ENCODE measurements at regions not wholly inside any gene's neighbourhood (a gene's known extent, or its start where the extent isn't known, plus 50 kb on each side); places are given as distances from the start of the nearest gene placed in this dataset.
"Not testable (repeated sequence)": the region's sequence is repeated elsewhere in the genome, so short reads cannot be mapped to it uniquely, and the experiment has no call there.

DNA sequence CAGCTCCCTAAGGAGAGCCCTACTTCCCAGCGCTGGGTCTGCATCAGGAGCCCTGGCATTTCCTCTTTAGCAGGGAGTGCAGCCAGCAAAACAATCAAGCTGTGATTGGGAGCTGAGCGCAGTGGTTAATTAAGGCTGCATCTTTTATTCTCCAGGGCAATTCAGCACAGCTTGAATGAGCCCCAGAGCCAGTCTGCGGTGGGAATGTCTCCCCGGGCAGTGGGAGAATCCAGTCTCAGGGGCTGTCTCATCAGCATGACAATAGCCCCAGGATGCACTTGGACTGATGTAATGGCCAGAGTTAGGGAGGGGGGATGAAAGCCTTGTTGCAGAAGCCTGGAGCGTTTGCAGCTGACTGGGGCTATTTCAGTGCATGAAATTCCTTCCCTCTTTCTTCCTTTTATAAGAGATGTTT is 292.6 kb upstream of the SOX9 start:
- DNase-seq, result no peak

GRCh38 chr17:71830866-71831265 is 290.0 kb upstream of the SOX9 start:
- DNase-seq, result no peak

DNA sequence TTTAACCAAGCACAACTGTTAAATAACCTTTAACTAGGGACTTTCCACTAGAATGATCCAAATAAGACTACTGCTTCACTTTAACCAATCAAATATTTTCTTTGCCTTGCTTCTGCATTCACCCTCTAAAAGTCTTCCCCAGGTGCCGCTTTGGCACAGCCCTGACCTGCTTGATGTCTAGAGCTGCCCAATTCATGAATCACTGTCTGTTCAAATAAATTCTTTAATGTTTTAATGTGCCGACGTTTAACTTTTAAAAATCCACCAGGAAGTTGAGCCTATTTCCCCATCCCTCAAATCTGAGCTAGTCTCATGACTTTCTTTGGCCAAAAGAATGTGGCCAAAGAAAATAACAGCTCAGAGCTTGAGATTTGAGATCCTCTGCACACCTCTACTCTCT is 277.8 kb upstream of the SOX9 start:
- no peak for DNase-seq

GRCh38 chr17:71845337-71845736 is 275.5 kb upstream of the SOX9 start:
- DNase-seq, result no peak

- no peak for DNase-seq
Measured at GRCh38 chr17:71846561-71847110, 274.2 kb upstream of the SOX9 start.

DNA sequence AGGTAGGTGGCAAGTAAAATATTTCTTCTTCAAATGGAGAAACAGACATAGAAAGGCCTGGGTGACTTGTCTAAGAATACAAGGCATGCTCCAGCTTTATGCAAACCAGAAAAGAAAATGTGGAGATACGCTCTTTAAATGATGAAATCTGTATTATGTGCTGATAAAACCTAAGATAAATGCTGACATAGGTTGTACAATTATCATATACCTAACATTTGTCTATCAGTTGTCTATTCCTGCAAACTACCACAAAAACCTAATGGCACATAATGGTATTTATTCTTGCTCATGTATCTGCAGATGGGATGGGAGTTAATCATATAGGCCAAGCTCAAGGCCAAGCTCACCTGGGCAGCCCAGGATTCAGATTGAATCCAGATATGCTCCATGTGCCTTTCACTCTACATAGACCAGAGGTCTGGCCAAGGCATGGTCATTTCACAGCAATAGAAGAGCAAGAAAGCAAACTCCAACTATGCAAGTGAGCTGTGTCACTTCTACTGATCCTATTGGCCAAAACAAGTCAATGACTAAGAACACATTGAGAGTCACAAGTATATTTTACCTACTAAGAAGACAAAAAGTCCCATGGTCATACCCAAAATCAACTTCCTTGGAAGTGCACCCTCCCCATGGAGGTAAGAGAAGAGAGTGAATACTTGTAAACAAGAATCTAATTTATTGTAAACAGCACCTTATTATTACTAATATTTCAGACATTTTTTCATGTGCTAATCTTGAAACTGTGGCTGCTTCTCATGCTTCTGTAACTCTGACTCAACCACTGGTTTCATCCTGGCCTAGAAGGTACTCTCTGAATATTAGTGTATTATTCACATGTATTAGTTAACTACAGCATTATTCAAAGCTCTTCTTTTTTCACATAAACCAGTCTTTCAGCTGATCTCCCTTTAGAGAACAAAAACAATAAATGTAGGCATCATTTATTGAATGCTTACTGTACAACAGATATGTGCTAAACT is 270.7 kb upstream of the SOX9 start:
- DNase-seq, result no peak

- DNase-seq, result no peak
Measured at GRCh38 chr17:71850812-71851211, 270.0 kb upstream of the SOX9 start.

DNA sequence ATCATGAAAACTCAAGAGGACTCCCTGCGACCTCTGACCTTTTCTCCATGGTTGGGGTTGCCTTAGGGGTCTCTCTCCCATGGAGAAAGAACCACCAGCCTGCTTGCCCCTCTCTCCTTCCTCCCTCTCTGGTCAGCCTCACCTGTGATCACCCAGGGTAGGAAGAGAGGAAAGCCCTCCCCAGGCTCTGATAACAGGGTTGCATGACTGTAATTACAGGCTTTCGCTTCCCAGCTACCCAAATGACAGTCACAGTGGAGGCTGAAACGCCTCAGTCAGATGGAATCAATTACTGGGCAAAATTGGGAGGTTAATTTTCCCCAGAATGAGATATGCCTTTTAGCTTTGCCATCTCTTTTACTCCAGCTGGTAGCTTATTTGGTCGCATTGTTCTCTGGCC is 265.8 kb upstream of the SOX9 start:
- no peak for DNase-seq

GRCh38 chr17:71864755-71865154 is 256.1 kb upstream of the SOX9 start:
- no peak for DNase-seq

GRCh38 chr17:71866095-71866494 is 254.7 kb upstream of the SOX9 start:
- DNase-seq, result no peak

DNA sequence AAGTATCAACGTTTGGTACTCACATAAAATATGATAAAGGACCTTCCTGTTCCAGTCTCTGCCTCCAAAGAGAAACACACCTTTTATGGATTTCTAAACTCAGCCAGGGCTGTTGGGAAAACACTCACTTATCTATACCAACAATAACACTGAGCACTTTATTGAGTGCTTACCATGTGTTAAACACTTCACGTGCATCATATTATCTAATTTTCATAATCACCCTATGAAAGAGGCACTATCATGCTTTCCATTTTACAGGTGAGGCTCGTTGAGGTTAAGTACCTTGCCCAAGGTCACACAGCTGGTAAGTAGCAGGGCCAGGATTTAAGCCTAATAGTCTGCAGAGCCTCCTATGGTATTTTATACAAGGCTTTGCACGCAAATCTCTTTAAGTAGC is 251.5 kb upstream of the SOX9 start:
- DNase-seq, result no peak

DNA sequence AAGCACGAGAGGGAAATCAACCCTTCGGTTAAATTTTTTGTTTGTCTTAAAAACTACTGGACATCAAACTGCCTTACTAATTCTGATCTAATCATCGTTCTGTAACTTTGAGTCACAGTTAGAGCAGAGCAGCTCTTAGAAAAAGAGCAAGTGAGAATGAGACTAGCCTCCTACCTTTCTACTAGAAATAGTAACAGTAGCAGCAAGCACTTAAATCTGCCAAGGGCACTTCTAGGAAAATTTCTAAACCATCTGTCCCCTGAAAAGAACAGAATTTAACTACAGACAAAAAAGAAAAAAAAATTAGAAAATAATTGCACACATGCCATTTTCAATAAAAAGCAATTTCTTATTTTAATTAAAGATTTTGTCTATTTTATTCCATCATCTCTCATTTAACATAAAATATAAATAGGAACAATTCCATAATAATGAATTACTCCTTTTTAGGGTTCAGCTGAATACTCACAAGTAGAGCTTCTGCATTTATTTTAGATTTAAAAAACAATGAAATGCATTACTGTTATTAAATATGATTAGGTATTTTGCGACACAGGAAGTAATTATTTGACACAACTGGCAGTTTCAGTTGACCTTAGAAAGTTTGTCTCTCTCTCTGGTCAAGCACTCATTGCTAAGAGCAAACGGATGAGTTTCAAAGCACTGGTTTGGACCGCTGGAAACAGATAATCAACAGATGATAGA is 250.8 kb upstream of the SOX9 start:
- no peak for DNase-seq

GRCh38 chr17:71870546-71870862 is 250.3 kb upstream of the SOX9 start:
- no peak for DNase-seq

DNA sequence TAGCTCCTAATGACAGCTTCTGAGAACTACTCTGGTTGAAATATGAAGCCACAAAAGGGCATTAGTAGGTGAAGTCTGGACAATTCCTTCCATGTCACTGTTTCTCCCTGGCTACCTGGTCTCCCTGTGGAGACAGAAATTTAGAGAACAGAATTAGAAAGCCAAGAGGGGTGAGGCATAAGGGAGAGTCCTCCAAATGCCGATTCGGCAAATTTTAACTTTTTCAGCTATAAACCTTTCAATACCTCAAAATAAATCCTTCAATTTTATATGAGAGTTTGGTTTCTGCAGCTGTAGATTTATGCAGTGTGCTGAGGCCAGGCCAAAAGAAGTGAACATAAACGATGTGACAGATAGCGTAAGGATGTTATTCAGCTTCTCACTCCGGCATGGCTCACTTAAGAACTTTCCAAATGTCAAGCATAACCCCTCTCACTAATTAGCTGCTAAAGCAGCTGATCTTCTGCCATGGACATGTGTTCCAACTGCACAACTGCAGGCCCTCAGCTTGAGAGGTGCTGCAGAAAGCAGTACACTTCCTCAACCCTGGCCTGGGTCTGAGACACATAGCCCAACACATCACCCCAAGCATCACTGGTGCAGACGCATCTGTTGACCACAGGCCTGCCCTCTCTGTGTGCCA is 247.9 kb upstream of the SOX9 start:
- DNase-seq, result no peak

DNA sequence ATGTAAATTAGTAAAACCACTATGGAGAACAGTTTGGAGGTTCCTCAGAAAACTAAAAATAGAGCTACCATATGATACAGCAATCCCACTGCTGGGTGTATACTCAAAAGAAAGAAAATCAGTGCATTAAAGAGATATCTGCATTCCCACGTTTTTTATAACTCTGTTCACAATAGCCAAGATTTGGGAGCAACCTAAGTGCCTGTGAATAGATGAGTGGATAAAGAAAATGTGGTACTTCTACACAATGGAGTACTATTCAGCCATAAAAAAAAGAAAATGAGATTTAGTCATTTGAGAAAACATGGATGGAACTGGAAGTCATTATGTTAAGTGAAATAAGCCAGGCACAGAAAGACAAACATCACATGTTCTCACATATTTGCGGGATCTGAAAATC is 246.0 kb upstream of the SOX9 start:
- not testable (repeated sequence) for DNase-seq

- DNase-seq, result no peak
Measured at GRCh38 chr17:71878271-71878670, 242.5 kb upstream of the SOX9 start.

DNA sequence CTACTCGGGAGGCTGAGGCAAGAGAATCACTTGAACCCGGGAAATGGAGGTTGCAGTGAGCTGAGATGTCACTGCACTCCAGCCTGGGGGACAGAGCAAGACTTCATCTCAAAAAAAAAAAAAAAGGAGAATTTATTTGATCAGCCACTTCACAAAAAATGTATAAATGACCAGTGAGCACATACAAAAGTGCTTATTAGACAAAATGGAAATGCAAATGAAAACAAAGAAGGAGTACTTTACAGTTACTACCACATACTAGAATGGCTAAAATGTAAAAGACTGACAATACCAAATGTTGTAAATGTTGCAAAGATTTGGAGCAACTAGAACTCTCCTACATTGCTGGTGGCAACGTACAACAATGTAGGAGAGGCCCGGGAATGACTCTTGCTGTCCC is 241.8 kb upstream of the SOX9 start:
- DNase-seq, result no peak

DNA sequence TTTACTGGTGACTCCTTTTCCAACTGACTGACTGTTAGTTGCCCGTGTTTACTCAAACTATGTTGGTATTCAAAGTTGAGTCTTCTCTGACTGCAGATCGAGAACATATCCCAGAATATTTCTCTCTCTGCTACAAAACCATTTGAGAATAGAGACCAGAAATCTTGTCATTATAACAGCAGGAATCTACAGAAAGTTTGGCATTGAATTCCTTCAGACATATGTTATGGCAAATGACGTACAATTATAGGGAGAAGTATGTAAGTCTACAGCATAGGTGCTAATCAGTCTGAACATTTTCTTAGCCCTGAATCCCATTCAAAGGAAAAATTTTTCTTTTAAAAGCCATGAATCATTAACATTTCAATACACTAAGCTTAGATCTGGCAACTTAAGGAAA is 239.8 kb upstream of the SOX9 start:
- DNase-seq, result no peak

- no peak for DNase-seq
Measured at GRCh38 chr17:71881581-71881980, 239.2 kb upstream of the SOX9 start.

DNA sequence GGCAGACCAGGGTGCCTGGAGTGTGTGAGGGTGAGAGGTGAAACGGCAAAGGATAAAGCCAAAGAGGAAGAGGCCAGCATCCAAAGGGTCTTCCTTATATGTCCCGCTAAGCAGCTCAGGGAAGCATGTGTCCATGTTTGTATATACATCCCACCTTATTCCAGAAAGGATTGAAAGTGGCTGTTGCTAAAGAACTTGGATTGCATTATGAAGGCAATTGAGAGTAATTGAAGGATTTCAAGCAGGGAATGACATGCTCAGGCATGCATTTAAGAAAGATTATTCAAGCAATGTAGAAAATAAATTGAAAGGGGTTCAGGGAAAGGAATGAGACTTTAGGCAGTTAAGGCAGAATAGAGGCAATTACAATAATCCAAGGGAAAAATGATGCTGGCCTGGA is 237.6 kb upstream of the SOX9 start:
- DNase-seq, result no peak

GRCh38 chr17:71883845-71884244 is 237.0 kb upstream of the SOX9 start:
- no peak for DNase-seq

- no peak for DNase-seq
Measured at GRCh38 chr17:71885662-71886061, 235.2 kb upstream of the SOX9 start.

DNA sequence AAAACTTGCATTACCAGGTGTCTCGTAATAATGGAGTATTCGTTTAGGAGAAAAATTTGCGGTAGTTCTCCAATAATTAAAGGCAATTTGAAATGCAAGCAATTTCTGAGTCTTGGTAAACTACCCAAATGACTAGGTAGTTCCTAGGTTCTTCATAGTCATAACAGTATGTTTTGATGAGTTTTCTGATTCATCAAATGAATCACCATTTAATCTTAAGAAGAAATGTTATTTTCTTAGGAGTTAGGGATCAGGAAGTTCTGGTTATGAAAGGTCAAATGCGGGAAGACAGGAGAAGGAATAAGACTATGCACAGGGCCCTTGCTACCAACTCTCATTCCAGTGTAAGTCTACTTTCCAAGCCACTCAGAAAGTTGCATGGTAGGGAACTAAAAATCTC is 221.5 kb upstream of the SOX9 start:
- no peak for DNase-seq

Data from T-helper 1 cell (primary cell).